Heart left ventricle (tissue), 13 donors: ENCODE measurements at regions not wholly inside any gene's neighbourhood (a gene's known extent, or its start where the extent isn't known, plus 50 kb on each side); places are given as distances from the start of the nearest gene placed in this dataset.
"Not testable (repeated sequence)": the region's sequence is repeated elsewhere in the genome, so short reads cannot be mapped to it uniquely, and the experiment has no call there.

ENCODE experiments used
- POLR2A ChIP-seq, 2 donors: fragments of 450-650 bp; IDR thresholded peaks; one replicate each; pipeline ENCODE4 v1.6.1; 2017; ENCODE audit warnings: antibody characterized with exemption in 2 of 2, mild to moderate bottlenecking in 2 of 2, moderate library complexity in 2 of 2
- TF ChIP-seq, protein P1 (sequence below), 12 donors: fragments of 200-600 bp; sonication (generic) in 4 of 12; IDR thresholded peaks; one replicate each; pipeline versions ENCODE4 v1.5.0 to v1.8.0; 2018 to 2022; ENCODE audit warnings: antibody characterized with exemption in 12 of 12, mild to moderate bottlenecking in 5 of 12
- donor health status: ischemic (EF 13 %, LVEDD 7.1; RV severe dilation, severe dysfunction).
- donor health status: DM: no; HTN: yes; CAD: no.
- donor health status: DM: no; HTN: no; CAD: no.
- donor health status: ischemic (EF 25% LVEDD 6.9; RV normal size, moderate dysfunction).
- donor health status: ischemic (EF 25% LVEDD 5.7; RV mildly dilated, moderate dysfunction).
- donor health status: ischemic (EF 35%, LVEDD 5.7; RV mildly dilated, moderate dysfunction).
- donor health status: nonischemic (EF 11% LVEDD 7.7; RV severe dilation, severe dysfunction).
- donor health status: DM: yes; HTN: yes; CAD: no.
- donor health status: PGD.
- donor health status: ischemic (EF 29% LVEDD 5.4; RV normal size, mild dysfunction).
- donor health status: nonischemic (EF 23%, LVEDD 6.1; RV moderate dilation, normal function).

DNA sequence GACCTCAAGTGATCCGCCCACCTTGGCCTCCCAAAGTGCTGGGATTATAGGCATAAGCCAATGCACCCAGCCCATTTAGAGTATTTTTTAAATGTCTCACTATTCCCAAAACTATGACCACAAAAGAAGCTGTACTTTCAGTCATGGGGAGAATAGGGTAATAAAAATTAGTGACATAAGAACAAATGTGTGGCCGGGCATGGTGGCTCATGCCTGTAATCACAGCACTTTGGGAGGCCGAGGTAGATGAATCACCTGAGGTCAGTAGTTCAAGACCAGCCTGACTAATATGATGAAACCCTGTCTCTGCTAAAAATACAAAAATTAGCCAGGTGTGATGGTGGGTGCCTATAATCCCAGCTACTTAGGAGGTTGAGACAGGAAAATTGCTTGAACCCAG lies 402.3 kb downstream of the PSAT1 start:
- TF ChIP-seq, protein P1, sequence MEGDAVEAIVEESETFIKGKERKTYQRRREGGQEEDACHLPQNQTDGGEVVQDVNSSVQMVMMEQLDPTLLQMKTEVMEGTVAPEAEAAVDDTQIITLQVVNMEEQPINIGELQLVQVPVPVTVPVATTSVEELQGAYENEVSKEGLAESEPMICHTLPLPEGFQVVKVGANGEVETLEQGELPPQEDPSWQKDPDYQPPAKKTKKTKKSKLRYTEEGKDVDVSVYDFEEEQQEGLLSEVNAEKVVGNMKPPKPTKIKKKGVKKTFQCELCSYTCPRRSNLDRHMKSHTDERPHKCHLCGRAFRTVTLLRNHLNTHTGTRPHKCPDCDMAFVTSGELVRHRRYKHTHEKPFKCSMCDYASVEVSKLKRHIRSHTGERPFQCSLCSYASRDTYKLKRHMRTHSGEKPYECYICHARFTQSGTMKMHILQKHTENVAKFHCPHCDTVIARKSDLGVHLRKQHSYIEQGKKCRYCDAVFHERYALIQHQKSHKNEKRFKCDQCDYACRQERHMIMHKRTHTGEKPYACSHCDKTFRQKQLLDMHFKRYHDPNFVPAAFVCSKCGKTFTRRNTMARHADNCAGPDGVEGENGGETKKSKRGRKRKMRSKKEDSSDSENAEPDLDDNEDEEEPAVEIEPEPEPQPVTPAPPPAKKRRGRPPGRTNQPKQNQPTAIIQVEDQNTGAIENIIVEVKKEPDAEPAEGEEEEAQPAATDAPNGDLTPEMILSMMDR (IDR thresholded peaks at IDR 0.05) = not testable (repeated sequence)
- not testable (repeated sequence) for TF ChIP-seq POLR2A (IDR thresholded peaks at IDR 0.05)
